CD4-positive, alpha-beta T cell (primary cell): ENCODE measurements at regions not wholly inside any gene's neighbourhood (a gene's known extent, or its start where the extent isn't known, plus 50 kb on each side); places are given as distances from the start of the nearest gene placed in this dataset.

Experiments used
- ATAC-seq: fragments of 200-7000 bp; cut with Tn5 transposase; one replicate; pipeline ENCODE4 v1.10.0; 2022; ENCODE audit warnings: mild to moderate bottlenecking; ENCODE audit not compliant: poor library complexity
- CTCF ChIA-PET: fragments of 350-600 bp; sonication (Branson Sonifier 250); formaldehyde crosslinking; loops from one replicate; lab custom pipeline; 2021; ENCODE audit warnings: antibody characterized with exemption, inconsistent platforms; lab: Charles Lee
- POLR2A ChIA-PET: fragments of 350-600 bp; sonication (Branson Sonifier 250); formaldehyde crosslinking; loops from one replicate; lab custom pipeline; 2021; ENCODE audit warnings: antibody characterized with exemption, inconsistent platforms; lab: Charles Lee
- DNase-seq, 14 experiments: peaks; one replicate each; pipeline ENCODE4 v3.0.0-alpha.2; 2013 to 2020; ENCODE audit warnings: mixed read lengths in 2 of 14
- H3K27ac ChIP-seq, 2 donors: one replicate each; pipeline versions ENCODE4 v1.5.1 to v1.7.0; 2013; ENCODE audit warnings: low read length in 2 of 2, low read depth in 1 of 2, mild to moderate bottlenecking in 1 of 2
- H3K27me3 ChIP-seq, 2 experiments: 1 replicate in 1 of 2; 2 replicates in 1 of 2; pipeline versions ENCODE4 v1.6.1 to v1.7.0; 2013; ENCODE audit warnings: low read length in 2 of 2, control low read depth in 1 of 2, mild to moderate bottlenecking in 1 of 2, moderate library complexity in 1 of 2; ENCODE audit not compliant: insufficient read depth in 2 of 2, control insufficient read depth in 1 of 2
- H3K36me3 ChIP-seq: one replicate; pipeline ENCODE4 v1.6.1; 2013; ENCODE audit warnings: low read length, control low read depth; ENCODE audit not compliant: insufficient read depth
- H3K4me1 ChIP-seq: one replicate; pipeline ENCODE4 v1.6.1; 2013; ENCODE audit warnings: low read length, control low read depth; ENCODE audit not compliant: insufficient read depth
- H3K4me3 ChIP-seq: one replicate; pipeline ENCODE4 v1.5.1; 2013; ENCODE audit warnings: mild to moderate bottlenecking, low read length, moderate library complexity
- H3K9me3 ChIP-seq, 2 experiments: 1 replicate in 1 of 2; 2 replicates in 1 of 2; pipeline versions ENCODE4 v1.6.1 to v1.7.0; 2013; ENCODE audit warnings: low read length in 2 of 2, mild to moderate bottlenecking in 2 of 2, control low read depth in 1 of 2, moderate library complexity in 1 of 2; ENCODE audit not compliant: control insufficient read depth in 1 of 2, insufficient read depth in 1 of 2
- H3K27ac Mint-ChIP-seq: one replicate; pipeline ENCODE4 v1.8.0; 2020; ENCODE audit warnings: mixed read lengths
- H3K27me3 Mint-ChIP-seq: one replicate; pipeline ENCODE4 v1.8.0; 2021; ENCODE audit warnings: mixed read lengths
- H3K36me3 Mint-ChIP-seq: one replicate; pipeline ENCODE4 v1.8.0; 2021; ENCODE audit warnings: low read depth, mixed read lengths
- H3K4me1 Mint-ChIP-seq: one replicate; pipeline ENCODE4 v1.8.0; 2021; ENCODE audit warnings: low read depth, mixed read lengths
- H3K4me3 Mint-ChIP-seq: one replicate; pipeline ENCODE4 v1.8.0; 2020; ENCODE audit warnings: mild to moderate bottlenecking, mixed read lengths
- H3K9me3 Mint-ChIP-seq: one replicate; pipeline ENCODE4 v1.8.0; 2020; ENCODE audit warnings: mixed read lengths
- CTCF ChIP-seq: fragments of 200-600 bp; IDR thresholded peaks from one replicate; pipeline ENCODE4 v1.8.0; 2022; ENCODE audit warnings: antibody characterized with exemption, mild to moderate bottlenecking
- intact Hi-C, 2 experiments: fragments of 100-400 bp; cut with DNase I in 1 of 2; cut with micrococcal nuclease in 1 of 2; formaldehyde crosslinking; loops; one replicate each; pipeline versions ENCODE4 v1.15.1 to v1.9.0; 2023 to 2025; cut with DNase I, micrococcal nuclease

GRCh38 chr2:207412787-207413310 is 116.9 kb upstream of the CREB1 start:
- H3K27ac Mint-ChIP-seq = no peak overlapping the region
- H3K4me3 Mint-ChIP-seq = no peak overlapping the region
- Histone ChIP-seq H3K4me3 (no peak overlapping the region), H3K36me3 (no peaks in the 10 kb centered on the region), H3K27me3 (no peaks in the 10 kb centered on the region), H3K27ac (no peak overlapping the region), H3K9me3 (no peaks in the 10 kb centered on the region), H3K4me1 (no peaks in the 10 kb centered on the region)
- no peaks in the 10 kb centered on the region for H3K27me3 Mint-ChIP-seq
- no peak for TF ChIP-seq CTCF
- H3K4me1 Mint-ChIP-seq = no peaks in the 10 kb centered on the region
- POLR2A ChIA-PET = no interaction called here
- H3K36me3 Mint-ChIP-seq = no peaks in the 10 kb centered on the region
- intact Hi-C loops = no loop called here
- DNase-seq = no peak
- CTCF ChIA-PET = interaction anchor here (1.5 kb wide), 1 partner anchor 11 kb away, joined by 4 read pairs; no protein-coding TSS in a partner anchor
- no peak for ATAC-seq
- no peaks in the 10 kb centered on the region for H3K9me3 Mint-ChIP-seq

- Mint-ChIP-seq H3K9me3 (no peaks in the 10 kb centered on the region), H3K27ac (no peak overlapping the region), H3K27me3 (no peaks in the 10 kb centered on the region), H3K4me1 (no peaks in the 10 kb centered on the region), H3K4me3 (no peak overlapping the region), H3K36me3 (no peaks in the 10 kb centered on the region)
- ATAC-seq = no peak
- POLR2A ChIA-PET = no interaction called here
- no peak for TF ChIP-seq CTCF
- intact Hi-C loops = no loop called here
- Histone ChIP-seq H3K27ac (no peak overlapping the region), H3K27me3 (no peaks in the 10 kb centered on the region), H3K9me3 (no peaks in the 10 kb centered on the region), H3K4me1 (no peaks in the 10 kb centered on the region), H3K36me3 (no peaks in the 10 kb centered on the region), H3K4me3 (no peak overlapping the region)
- DNase-seq = no peak
- CTCF ChIA-PET = no interaction called here
Observed at GRCh38 chr2:207413376-207413907, 116.3 kb upstream of the CREB1 start.

GRCh38 chr2:207416111-207416510 is 113.7 kb upstream of the CREB1 start:
- no peaks in the 10 kb centered on the region for H3K36me3 Mint-ChIP-seq
- no peak overlapping the region for H3K27ac Mint-ChIP-seq
- Histone ChIP-seq H3K27me3 (no peaks in the 10 kb centered on the region), H3K4me1 (no peaks in the 10 kb centered on the region), H3K9me3 (no peaks in the 10 kb centered on the region), H3K27ac (no peak overlapping the region), H3K4me3 (no peak overlapping the region), H3K36me3 (no peaks in the 10 kb centered on the region)
- H3K4me1 Mint-ChIP-seq = no peaks in the 10 kb centered on the region
- no peak for TF ChIP-seq CTCF
- no peak overlapping the region for H3K4me3 Mint-ChIP-seq
- no peaks in the 10 kb centered on the region for H3K27me3 Mint-ChIP-seq
- ChIA-PET CTCF (no interaction called here), POLR2A (no interaction called here)
- DNase-seq (no peak), ATAC-seq (no peak)
- intact Hi-C loops = no loop called here
- H3K9me3 Mint-ChIP-seq = no peaks in the 10 kb centered on the region
